ENCODE measurements at regions not wholly inside any gene's neighbourhood (a gene's known extent, or its start where the extent isn't known, plus 50 kb on each side); places are given as distances from the start of the nearest gene placed in this dataset.

DNA sequence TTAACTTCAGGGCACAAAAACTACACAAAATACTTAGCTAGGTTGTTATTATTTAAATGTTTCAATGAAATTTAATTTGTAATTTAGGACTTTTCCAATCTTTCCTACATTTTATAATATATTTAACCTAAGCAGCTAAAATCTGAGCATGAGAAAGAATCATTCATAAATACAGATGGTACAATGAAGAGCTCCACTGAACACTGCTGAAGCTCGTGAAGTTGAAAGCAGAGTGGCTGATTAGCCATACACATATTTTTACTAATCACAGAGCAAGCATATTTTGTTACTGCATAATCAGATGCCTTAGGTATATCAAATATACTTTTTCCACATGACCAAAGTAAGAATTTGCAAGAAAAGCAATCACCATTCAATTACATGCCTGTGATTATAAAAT lies 184.9 kb upstream of the ETAA1 start:
- no peak for DNase-seq

DNA sequence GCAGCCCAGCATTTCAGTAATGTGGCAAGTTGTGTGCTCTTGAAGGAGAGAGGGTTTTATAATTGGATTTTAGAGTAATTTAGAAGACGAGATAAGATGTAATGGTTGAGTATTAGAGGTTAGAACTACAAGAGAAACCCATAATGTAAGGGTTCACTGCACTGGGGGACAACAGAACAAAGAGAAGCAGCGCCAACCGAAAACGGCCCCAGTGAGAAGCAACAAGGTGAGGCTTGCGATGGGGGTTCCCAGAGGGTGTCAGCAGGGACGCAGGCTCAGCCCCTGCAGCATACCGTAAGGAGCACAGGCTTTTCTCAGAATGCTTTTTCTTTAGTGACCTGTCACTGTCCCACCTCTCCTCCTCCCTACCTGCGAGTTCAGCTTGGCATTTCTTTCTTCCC lies 183.9 kb upstream of the ETAA1 start:
- DNase-seq: no peak

DNA sequence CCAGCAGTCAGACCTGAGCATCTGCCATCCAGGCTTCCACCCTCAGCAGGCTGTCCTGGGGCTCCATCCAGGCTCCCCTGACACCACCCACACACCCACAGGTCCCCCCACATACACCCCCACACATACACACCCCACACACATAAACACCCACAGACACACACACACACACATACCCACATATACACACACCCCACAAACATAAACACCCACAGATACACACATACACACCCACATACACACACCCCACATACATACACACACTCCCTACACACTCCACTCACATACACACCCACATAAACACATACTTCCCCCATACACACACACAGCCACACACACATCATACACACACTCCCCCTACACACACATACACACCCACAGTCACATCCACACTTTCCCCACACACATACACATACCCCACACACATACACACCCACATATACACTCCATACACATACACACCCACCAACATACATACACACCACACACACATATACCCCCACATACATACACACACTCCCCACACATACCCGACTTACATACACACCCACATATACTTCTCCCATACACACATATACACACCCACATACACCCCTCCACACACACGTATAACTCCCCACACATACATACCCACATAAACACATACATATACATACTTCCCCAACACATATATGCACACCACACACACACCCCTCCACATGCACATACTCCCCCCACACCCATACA lies 183.3 kb upstream of the ETAA1 start:
- DNase-seq: no peak

DNA sequence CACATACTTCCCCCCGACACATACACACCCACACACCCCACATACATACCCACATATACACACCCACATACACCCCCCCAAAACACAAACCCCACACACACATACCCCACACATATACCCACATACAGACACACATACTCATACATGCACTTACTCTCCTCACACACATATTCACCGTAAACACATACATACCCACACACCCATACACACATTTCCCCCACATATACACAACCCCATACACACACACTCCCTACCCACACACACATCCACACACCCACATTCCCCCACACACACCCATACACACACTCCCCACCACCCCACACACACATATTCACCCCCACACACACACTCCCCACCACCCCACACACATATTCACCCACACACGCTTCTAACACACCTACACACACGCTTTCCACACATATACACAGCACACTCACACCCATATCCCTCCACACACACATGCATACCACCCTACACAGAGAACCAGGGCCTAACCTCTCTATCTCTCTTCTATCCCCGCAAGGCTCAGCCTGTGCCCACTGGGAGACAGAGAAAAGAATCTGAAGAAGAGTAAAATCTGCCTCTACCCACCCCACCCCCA lies 182.4 kb upstream of the ETAA1 start:
- DNase-seq: no peak

DNA sequence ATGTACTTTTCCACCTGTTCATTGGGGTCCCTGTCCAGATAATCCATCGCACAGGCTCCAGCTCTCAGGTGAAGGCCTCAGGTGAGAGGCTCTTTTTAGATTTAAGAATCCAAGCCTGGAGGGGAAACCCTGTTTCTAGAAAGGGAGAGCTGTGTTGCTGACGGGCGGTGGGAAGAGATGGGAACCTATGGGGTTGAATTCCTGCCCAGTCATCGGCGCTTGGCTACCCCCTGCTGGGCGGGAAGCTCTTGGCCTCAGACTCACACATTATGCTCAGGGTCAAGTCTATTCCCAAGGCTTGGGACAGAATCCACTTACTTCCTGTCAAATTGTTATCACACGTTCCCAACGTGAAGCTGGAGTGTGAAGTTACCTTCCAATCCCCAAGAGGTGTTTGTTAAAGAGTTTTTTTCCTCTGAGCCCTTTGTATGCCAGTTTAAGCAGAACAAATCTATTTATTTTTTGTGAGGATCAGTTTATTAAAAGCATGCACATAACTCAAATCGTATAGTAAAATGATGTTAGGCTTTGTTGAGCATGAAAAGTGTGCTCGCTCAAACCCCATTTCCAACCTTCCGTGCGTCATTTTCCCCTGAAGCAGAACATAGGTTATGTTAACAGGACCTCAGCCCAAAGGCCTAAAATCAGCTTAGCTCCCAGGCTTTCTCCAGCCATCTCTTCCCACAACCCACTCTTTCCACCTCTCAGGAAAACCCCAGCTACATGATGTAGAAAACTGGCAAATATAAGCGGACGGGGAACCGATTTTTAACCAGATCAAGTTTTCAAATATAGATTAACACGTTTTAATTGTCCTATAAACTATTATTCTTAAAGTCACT lies 181.7 kb upstream of the ETAA1 start:
- no peak for DNase-seq

DNA sequence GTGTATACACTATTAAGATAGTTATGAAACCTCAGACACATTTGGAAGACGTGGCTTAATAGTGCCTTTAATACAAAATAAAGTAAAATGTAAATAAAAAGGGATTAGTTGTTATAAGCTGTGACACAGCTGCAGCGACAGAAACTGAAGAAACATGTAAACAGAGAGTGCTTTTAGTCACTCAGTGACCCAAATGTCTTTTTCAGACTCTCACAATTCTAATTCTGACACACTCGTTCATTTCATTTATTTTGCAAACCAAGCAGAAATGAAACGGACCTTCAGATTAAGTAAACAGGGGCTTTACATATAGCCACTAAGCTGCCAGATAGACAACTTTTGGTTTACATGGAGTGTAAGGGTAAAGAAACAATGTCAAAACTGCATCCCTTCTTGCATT lies 181.0 kb upstream of the ETAA1 start:
- DNase-seq: no peak

DNA sequence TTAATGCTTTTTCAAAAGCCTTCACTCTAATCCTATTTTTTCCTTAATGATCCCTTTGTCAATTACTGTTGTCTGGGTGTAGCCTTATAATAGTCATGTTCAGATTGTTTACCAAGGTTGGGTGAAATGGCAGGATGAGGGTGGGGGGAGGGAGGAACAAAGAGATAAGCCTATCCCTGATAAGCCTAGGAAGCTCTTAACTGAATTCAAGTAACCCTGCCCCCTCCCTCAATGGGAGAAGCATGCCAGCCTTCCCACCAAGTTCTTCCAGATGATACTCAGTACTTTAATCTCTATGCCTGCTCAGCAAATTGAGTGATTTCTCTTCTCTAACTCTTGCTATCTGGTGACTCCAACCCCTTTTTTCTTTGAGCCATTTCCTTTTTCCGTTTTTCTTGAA lies 180.3 kb upstream of the ETAA1 start:
- DNase-seq: no peak

DNA sequence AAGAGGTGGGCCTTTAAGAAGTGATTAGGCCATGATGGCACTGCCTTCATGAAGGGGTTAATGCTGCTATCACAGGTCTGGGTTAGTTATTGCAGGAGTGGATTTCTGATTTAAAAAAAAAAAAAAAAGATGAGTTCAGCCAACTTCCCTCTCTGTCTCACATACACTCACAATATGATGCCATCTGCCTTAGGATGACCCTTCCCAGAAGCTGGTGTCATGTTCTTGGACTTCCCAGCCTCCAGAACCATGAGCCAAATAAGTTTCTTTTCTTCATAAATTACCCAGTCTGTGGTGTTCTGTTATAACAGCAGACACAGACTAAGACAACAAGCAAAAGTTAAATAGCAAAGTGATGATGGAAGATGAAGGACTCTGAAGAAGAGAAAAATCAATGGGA lies 179.7 kb upstream of the ETAA1 start:
- DNase-seq: no peak

DNA sequence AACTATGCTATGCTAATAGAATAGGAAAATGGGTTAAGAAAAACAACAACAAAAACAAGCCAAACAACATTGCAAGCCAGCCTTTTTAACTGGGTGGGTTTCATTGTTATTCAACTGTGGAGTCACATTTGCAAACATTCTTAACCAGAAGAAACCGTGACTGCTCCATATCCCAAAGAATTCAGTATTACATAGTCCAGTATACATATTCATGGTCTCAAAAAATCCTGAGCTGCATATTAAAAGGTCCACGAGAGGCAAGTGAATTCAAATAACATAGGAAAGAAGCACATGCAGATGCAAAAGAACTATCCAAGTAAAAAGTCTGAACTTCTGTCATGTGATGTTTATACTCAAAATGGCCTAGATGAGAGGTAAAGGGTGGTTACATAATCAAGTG lies 179.1 kb upstream of the ETAA1 start:
- DNase-seq: no peak

DNA sequence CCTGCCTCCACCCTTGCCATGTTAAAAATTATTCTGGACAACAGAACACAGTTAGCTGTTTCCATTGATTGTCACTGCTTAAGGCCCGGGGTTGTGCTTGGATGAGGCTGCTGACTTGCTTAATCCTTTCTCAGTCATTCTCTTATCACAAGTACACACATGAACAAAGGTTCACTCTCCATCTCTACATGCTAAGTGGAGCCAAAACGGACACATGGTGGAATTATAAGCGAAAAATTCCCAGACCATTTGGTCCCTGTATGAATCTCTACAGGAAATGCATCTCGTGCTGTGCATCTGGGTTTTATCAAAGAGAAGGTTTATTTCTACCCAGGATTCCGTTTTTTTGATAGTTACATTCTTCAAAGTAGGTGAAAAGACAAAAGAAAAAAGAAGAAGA lies 177.5 kb upstream of the ETAA1 start:
- no peak for DNase-seq

DNA sequence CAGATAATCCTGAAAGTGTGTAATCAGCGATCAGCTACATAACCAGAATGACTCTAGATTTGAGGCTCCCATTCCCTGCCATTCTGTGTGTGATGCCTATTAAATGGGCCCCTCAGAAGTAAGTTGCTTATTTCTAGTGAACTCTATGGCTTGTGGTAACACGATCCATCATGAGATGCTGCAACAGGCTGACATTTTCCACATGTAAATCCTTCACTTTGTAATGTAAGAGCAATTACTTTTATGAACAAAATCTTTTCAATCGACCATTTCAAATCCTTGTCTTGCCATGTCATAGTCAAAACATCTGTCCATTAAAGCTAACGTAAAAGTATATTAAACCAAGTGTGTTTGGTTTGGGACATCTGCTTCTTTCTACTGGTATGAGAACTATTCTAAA lies 175.9 kb upstream of the ETAA1 start:
- DNase-seq: no peak

DNA sequence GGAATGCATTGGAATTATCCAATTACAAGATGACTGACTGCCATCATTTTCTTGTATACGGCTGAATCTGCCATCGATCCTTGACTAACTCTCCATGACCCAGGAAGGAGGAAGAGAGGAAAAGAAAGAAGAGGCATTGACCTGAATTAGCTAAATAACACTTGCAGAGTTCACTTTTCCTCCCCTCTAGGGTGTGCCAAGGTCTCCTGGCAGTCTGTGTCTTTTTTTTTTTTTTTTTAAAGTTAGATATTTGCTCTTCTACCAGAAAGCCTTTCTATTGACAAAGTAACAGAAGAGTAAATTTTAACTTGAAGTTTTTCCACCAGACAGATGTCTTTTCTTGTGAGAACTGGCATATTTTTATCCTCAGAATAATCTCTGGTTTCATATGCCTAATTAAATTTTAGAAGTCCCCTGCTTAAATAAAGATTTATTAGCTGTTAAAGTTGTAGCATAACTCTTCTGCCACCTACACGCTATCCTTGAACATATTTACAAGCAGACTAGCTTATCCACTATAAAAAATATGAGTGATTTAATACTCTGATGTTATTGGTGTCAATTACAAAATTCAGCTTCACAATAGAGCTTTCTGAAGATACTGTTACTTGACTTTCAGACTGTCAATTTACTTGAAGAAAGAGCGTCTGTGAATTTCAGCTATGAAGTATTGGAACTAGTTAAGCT lies 171.7 kb upstream of the ETAA1 start:
- no peak for DNase-seq

DNA sequence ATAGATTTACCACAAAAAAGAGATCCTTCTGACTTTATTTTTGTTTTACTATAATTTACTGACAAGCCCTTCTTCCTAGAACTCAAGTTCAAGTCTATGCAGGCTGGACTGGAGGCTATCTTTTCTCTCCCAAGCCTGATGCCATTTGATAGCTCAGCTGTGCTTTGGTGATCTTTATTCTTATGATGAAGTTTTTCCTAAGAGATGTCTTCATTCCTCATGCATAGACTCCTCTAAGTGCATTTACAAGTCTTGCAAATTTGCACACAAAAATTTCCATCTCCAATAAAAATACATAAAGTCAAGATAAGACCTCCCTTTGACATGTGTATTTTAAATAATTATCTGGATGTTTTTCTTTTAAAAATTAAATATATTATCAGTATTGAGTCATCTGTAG lies 167.4 kb upstream of the ETAA1 start:
- no peak for DNase-seq

DNA sequence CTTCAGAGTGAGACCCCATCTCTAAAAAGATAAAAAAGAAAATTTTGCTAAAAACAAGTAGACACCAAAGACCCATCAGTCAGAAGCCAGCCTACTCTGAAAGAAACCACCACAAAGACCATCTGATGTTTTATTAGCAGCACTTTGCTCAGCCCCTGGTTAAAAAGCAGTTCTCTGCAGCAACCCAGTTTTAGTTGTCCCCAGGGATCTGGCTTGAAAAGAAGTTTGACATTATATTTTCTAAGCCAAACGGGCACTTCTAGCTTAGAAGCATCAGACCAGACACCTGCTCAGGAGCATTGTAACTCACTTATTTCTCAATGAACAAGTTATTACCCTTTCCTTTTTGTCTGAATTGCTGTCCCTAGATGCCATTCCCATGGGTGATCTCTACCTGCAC lies 164.2 kb upstream of the ETAA1 start:
- no peak for DNase-seq

DNA sequence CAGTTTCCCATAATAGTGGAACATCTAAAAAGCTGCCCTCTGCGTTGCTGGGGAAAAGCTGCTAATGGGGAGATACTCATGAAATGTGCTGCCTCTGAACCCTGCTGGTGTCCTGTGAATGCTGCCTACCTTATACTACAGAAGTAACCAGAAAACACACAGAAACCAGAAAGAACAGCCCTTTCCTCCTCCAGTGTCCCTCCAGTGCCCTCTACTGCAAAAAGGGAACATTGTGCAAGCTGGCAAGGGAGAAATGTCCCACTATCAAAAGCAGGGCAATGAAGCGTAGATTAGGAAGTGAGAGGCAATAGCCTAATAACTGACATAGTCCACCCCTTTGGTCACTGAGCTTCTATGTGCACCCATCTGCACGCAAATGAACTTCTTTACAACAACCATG lies 162.7 kb upstream of the ETAA1 start:
- DNase-seq: peak in 1 of 2 experiments; percentile 7

DNA sequence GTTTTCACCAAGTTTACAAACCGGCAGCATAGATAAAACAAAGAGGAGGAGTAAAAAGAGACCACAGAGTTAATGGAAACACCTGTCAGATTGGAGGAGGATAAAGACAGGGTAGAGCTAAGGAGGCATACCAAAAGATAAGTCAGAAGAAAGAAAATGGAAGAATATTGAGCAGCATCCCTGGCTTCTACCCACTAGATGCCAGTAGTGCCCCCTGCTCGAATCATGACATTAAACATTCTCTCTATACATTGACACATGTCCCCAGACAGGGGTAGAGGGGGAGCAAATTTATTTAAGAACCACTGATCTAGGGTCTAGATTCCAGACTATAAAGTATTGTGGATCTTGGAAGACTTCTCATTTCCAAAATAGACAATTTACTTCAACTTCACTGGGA lies 159.8 kb upstream of the ETAA1 start:
- DNase-seq: no peak

DNA sequence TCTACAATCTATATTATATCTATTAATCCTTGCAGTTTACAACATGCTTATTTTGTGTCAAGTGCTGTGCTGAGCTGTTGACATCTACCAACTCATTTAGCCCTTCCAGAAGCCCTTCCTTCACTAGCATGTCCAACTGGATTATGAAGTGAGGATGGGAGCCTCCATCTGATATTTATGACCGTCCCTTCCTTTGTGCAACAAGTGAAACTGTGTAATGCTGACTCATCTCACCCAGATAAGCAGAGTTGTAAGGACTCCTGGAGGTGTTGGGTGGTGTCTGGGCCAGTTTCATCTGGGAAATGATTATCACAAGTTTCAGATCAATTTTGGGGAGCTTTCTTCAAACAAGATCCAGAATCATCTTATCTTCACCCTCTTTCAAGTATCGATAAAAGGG lies 156.6 kb upstream of the ETAA1 start:
- DNase-seq: no peak

DNA sequence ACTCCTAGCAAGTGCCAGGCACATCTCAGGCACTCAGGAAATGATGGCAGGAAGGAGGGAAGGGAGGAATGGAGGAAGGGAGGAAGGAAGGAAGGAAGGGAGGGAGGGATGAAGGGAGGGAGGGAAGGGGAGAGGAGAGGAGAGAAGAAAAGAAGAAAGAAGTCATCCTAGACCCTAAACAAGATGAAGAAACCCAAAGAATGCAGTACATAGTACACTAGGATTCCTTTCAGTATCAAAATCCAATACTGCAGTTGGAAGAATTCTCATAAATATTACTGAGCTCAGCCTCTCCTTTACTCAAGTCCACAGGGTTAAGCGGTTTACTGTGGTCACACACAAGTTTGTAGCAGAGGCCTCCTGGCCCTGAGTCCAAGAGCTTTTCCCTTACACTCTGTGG lies 155.7 kb upstream of the ETAA1 start:
- DNase-seq: no peak

DNA sequence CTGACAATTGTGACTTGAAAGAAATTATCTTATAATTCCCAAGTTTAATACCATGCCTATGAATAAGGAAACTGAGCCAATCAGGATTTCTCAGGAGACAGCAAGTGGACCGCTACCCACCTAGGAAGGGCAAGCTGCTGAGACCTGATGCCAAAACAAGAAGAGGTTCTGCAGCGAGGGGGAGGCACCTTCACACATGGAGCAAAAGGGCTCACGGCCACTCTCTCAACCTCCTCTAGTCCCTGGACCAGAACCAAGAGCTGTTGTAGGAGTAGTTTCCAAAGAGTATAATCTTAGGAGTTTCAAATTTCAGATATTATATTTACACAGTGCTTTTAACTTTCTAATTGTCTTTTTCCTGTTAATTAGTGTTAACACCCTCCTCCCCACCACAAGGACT lies 154.7 kb upstream of the ETAA1 start:
- no peak for DNase-seq

DNA sequence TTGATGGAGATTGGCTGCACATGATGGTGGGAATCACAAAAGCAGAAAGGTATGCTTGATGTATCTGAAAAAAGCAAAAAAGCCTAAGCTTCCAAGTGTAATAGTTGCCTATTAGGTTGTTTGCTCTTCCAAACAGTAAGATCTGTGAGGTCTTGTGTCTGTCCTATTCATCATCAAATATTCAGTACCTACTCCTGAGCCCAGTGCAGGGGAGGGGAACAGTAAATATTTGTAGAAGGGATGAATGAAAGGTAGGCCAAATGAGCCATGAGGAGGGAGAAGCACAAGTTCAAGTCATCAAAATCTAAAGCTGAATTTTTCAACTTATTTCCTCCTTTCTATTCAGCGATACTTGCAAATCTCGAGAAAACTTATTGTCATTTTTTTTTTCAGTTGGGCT lies 153.2 kb upstream of the ETAA1 start:
- no peak for DNase-seq

DNA sequence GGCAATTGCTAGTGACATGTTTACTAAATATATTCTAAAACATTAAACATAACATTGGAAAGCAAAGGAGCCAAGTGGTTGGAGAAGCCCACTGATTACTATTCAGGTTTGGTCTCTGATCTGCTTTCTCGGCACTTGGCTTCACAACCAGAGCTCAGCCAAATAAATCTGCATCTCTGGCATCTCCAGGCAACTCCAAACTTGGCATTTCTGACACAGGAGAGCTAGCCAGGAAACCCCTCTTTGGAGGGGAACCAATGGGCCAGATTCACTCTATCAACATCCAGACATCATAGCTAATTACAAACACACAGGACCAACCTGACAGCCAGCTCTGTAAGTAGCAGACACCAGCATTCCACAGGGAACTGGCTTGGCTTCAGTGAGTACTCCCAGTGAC lies 150.3 kb upstream of the ETAA1 start:
- DNase-seq: no peak

DNA sequence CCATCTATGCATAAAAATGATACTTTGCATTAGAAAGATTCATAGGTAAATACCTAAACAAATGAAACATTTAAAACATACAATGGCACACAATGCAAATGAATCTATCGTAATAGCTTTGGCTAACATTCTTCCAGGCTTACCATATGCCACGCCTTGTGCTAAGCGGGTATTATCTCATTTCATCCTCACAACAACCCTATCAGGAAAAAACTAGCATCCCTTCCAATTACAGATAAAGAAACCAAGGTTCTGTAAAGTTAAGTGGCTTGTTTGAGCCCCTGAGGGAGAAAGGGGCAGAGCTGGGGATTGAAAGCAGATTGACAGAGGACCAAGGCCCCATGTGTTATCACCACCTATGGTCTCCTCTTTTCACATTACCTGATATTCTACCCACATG lies 145.4 kb upstream of the ETAA1 start:
- no peak for DNase-seq

DNA sequence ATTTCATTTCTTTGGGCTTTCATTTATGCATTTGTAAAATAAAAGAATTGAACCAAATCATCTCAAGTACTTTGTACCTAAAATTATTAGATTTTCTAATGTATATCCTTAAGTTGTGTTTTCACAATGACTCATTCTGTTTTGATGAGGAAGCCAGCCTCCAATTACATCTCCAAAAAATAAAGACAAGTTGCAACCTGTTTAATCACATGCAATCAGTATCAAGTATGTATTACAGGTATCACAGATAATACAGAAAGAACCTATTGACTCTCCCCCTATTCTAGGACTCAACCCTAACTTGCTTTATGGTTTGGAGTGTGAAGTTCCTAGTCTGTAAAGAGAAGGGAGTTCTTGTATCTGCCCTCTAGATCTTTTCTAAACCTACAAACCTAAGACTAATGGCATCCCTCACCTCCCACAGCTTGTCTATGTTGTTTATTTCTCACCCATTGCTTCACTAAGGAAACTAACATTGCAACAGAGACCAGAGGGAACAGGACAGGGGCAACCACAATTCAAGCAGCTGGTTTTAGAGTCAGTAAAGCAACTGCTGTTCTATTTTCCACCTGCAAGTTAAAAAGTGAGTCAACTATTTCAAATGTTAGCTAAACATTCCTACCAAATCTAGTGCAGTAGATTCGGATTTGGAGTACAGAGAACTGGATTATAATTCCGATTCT lies 141.1 kb upstream of the ETAA1 start:
- no peak for DNase-seq

Data from cerebellar nuclear complex (tissue), 1 donor.